ENCODE measurements at regions not wholly inside any gene's neighbourhood (a gene's known extent, or its start where the extent isn't known, plus 50 kb on each side); places are given as distances from the start of the nearest gene placed in this dataset.

DNA sequence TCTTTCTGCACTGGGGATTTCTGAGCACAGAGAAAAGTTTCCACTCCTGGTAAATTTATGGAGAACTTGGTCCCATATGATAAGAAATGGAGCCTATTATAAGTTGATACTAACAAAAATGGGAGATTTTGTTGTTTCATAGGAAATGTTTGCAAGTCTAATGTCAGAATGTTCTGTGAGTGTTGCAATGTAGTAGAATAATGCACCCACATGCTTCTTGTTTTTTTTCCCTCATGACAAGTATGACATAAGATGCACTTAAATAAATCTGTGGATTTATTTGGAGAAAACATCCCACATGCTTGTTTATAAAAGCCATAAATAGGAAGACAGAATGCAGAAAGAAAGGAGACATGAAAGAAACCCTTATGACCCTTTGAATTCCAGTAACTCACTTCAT is 50.8 kb upstream of the KCNJ6 start:
- TF ChIP-seq, protein P1, sequence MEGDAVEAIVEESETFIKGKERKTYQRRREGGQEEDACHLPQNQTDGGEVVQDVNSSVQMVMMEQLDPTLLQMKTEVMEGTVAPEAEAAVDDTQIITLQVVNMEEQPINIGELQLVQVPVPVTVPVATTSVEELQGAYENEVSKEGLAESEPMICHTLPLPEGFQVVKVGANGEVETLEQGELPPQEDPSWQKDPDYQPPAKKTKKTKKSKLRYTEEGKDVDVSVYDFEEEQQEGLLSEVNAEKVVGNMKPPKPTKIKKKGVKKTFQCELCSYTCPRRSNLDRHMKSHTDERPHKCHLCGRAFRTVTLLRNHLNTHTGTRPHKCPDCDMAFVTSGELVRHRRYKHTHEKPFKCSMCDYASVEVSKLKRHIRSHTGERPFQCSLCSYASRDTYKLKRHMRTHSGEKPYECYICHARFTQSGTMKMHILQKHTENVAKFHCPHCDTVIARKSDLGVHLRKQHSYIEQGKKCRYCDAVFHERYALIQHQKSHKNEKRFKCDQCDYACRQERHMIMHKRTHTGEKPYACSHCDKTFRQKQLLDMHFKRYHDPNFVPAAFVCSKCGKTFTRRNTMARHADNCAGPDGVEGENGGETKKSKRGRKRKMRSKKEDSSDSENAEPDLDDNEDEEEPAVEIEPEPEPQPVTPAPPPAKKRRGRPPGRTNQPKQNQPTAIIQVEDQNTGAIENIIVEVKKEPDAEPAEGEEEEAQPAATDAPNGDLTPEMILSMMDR (conservative IDR thresholded peaks at IDR 0.05), result no peak
- no peak overlapping the region for H3K27ac ChIP-seq

DNA sequence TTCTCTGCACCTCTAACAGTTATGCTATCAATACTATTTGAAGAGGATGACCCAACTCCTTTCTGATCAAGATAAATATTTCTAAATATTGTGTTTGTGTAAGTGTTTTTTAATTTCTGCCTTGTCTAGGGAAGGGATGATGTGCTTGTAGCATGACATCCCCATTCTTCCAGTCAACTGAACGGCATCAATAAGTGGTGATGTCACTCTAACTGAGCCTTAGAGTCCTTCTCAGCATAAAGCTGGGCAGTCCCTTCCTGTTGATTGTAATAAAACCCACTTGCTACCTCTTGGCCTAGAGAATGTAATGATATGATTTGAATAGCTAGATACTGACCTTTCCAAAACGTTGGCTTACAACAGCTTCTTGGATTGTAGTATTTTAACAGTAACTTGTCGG is 52.5 kb upstream of the KCNJ6 start:
- no peak overlapping the region for H3K27ac ChIP-seq
- TF ChIP-seq, protein P1 (conservative IDR thresholded peaks at IDR 0.05), result no peak

DNA sequence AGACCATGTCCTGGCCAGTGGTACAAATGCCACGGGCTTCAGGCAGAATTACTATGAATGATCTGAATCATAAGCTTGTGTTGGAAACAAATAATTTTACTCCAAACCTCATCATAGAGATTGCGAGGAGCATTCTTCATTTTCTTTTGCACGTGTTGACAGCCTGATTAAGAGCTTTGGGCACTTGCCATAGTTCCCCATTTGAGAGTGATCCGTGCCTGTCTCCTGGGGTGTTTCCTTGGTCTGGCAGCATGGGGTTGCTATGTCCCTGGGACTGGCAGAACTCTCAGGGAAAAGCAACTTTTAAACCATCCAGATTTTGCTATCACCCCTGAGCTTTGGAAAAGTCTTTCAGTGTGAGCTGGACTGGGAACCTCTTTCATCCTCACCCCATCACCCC is 54.3 kb upstream of the KCNJ6 start:
- no peak overlapping the region for H3K27ac ChIP-seq
- TF ChIP-seq, protein P1 (conservative IDR thresholded peaks at IDR 0.05), result no peak

DNA sequence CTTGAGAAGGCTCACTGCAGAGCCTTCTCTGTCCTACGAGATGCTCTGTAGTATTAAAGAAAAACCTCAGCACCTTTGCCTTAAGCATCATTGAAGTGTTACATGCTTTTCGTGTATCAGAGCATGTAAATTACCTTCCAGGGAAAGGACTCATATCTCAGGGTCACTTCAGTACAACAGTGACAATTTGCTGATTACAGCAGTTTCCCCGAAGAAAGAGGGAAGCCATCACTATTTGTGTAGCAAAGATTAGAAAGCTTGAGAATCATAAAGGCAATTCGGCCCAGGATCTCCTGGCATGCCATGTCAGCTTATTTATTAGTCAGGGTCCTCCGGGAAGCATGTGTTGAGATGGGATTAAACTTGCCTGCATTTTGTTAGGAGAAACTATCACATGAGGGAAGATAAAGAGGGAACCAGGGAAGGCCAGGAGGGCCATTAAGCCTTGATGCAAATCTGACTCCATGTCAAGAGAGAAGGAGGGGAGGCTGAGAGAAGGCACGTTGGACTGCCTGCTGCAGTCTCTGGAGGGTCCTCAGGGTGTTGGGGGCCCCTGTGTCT is 55.2 kb upstream of the KCNJ6 start:
- TF ChIP-seq, protein P1 (conservative IDR thresholded peaks at IDR 0.05), result no peak

DNA sequence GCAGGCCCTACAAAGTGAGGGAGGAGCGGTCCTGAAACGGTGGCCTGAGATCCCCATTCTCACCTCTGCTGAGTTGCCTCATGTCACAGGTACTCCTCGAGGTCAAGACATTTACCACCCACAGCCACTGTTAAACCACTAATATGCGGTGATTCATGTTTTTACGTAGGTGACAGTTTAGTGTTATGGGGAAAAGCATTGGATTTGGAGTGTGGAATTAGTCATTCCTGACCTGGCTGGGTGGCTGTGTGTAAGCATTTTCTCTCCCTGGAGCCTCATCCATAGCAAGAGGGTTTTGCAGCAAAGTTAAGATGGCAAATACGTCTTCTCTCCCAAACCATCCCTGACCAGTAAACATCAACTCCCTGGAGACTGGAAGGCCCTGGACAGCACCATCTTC is 57.8 kb upstream of the KCNJ6 start:
- TF ChIP-seq, protein P1 (conservative IDR thresholded peaks at IDR 0.05), result no peak
- no peak overlapping the region for H3K27ac ChIP-seq

More for the DNA sequence above, 55.2 kb upstream of the KCNJ6 start:
- no peak overlapping the region for H3K27ac ChIP-seq

DNA sequence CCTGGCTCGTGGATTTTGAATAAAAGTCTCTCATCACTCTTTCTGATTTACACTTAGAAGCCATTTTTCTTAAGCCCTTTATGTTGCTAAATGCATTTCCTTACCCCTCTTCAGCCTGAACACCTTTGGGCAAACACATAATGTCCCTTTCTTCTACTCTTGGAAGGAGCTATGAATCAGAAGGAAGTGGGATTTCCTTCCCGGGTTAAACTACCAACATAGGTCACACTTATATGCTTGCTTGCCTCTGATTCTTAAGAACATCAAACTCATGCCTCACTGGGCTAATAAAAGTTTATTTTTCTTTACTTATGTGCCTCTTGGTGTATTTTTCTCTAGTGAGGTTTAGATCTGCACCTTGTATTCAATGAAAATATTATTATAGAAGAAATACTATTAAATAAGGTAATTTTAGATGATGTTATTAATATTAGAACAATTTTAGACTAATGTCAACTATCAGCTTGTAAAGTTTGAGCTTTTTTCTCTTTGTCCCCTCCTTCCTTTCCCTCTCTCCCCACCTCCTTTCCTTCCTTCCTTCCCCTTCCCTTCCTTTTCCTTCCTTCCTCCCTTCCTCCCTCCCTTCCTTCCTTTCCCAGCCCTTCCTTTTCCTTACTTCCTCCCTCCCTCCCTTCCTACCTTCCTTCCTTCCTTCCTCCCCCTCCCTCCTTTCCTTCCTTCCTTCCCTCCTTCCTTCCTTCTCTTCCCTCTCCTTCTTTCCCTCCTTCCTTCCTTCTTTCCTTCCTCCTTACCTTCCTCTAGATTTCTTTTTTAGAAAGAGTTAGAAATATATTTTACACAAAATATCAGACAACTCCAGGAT is 66.5 kb upstream of the KCNJ6 start:
- H3K27ac ChIP-seq, result no peak overlapping the region
- TF ChIP-seq, protein P1 (conservative IDR thresholded peaks at IDR 0.05), result no peak

DNA sequence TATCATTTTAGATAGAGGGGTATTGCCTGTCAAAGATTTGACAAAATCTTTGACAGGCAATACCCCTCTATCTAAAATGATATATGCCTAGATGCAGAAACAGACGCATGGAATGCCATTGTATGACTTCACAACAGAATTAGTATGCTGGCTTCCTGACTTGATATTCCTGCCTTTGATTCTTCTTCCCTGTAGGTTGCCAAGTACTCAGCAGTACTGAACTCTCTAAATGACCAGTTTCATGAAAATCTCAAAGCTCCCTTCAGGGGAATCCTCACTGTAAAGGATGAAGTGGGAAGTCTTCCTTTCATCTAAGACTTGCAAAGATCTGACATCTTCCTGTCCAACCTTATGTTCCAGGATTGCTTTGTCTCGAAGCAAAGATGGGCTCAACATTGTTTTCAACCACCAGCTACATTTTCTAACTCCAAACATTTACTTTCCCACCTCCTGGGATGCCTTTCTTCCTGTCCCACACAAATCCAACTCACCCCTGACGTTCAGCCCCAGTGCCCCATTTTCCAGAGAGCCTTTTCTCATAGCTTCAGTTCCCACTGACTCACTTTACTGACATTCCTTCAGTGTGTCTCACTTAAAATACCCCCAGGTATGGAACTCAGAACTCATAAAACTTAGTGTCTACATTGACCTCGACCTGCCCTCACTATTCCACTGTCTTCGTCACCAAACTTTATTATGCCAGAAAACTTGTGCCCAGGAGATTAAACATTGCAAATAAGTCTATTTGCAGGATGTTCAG is 67.3 kb upstream of the KCNJ6 start:
- TF ChIP-seq, protein P1 (conservative IDR thresholded peaks at IDR 0.05), result no peak
- H3K27ac ChIP-seq, result no peak overlapping the region
